Hematopoietic multipotent progenitor cell treated with erythropoietin and hydrocortisone succinate and interleukin-3 and kit ligand, for 4 days (in vitro differentiated cells): ENCODE measurements at regions not wholly inside any gene's neighbourhood (a gene's known extent, or its start where the extent isn't known, plus 50 kb on each side); places are given as distances from the start of the nearest gene placed in this dataset.

Source experiments
- DNase-seq: peaks from one replicate; pipeline ENCODE4 v3.0.0-alpha.2; 2015

DNA sequence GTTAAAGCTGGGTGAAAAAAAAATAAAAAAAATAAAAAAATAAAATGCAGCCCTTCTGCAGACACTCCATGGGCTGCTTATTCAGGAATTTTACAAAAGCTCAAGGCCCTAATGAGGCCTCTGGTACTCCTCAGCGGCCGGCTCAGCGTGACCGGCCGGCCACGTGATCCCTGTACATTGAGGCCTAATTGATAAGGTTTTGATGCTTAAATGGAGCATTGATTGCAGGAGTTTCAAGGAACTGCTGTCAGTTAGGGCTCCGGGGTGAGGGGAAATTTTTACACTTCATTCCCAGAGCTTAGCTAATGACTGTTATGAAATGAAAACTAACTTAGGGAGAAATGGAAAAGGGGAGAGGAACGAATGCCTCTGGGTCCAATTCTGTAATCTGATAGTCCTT lies 368.8 kb upstream of the KIRREL3 start:
- DNase-seq = no peak

GRCh38 chr11:127362754-127363308 lies 362.3 kb upstream of the KIRREL3 start:
- no peak for DNase-seq

DNA sequence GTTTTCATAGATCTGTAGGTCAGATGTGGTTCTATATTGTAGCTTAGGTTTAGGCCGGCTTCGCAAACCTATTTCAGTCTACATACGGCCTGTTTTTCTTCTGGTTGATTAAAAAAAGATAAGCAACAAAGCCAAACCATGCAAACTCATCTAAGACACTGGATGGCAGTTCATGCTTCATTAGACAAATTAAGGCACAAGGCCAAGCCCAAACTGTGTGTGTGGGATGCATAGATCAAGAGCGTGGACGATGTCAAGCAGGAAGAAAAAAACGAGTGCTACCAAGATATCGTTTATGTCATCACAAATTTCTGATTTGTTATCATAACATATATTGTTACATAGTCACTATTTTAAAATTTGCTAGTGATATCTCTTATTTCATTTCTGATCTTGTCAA lies 357.6 kb upstream of the KIRREL3 start:
- no peak for DNase-seq

DNA sequence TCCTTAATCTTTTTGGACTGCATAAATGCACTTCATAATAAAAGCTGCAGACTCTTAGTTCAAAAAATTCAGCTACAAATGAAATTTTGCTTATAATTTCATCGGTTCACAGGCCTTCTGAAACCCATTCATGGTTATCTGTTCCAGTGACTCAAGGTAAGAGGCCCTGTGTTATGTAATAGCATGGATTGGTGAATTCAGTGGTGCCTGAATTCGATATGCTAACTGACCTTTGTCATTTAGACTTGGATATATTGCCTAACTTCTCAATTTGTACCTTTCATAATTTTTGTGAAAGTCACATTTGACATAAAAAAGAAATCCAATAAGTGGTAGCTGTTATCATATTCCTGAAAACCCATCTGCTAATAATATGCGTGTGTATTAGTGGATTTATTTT lies 349.9 kb upstream of the KIRREL3 start:
- no peak for DNase-seq

GRCh38 chr11:127345819-127346459 lies 345.4 kb upstream of the KIRREL3 start:
- DNase-seq = peak; percentile 57

- DNase-seq = no peak
These were observed 339.9 kb upstream of the KIRREL3 start for GRCh38 chr11:127340438-127340837.

- DNase-seq = no peak
These were observed 338.8 kb upstream of the KIRREL3 start for GRCh38 chr11:127339376-127339775.

DNA sequence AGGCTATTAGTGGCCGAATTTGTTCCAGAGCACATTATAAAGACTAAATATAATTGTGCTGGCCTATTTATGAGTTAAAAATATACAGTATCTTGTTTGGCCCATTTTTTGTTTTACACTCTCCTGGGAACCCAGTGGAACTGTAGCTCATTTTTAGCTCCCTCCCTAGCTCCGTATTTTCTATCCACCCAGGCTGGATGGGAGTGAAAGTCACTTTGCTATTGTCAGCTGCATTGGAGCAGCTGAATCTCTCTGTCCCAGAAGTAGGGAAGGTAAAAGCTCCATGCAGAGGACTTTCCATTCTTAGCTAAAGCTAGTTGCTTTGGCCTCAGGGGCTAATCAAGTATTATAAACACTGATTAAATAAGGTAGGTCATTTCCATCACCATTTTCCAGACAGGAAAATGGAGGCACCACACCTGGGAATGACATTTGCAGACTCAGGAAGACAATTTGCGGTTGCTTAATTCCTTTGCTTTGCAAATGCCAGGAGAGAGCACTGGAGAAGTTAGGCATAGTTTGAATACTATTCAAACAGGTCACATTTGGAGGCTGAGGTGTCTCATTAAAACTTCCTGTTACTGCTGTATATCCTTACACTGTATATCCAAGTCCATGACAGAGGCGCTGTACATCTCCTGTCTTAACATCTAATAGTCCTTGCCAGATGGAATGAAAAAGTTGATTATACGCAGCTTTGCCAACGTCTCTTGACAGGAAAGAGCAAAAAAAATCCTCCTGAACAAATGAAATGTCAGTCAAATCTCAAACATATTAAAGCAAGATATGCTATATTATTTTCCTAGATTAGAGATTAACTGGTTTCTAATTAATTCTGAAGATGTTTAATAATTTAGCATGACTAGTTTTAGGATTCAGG lies 338.1 kb upstream of the KIRREL3 start:
- DNase-seq = no peak

- no peak for DNase-seq
These were observed 333.9 kb upstream of the KIRREL3 start for GRCh38 chr11:127334466-127334865.

GRCh38 chr11:127332896-127333295 lies 332.3 kb upstream of the KIRREL3 start:
- no peak for DNase-seq

GRCh38 chr11:127330044-127330443 lies 329.5 kb upstream of the KIRREL3 start:
- no peak for DNase-seq

DNA sequence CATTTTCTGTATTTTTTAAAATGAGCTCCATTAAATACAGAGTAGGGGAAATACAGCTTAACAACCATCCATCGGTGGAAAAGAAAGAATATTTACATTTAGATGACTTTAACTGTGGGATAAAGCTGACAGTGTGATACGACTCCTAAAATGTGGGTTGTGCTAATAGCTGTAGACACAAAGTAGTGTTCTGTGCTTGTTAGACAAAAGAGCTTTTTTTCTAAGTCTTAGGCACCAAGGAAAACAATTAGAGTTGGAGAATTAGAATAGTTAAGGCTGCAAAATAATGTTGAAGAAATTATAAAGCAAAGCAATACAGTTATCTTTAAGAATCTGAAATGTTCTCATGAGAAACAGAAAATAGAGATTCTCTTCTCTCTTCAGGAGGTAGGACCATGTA lies 307.7 kb upstream of the KIRREL3 start:
- DNase-seq = no peak

DNA sequence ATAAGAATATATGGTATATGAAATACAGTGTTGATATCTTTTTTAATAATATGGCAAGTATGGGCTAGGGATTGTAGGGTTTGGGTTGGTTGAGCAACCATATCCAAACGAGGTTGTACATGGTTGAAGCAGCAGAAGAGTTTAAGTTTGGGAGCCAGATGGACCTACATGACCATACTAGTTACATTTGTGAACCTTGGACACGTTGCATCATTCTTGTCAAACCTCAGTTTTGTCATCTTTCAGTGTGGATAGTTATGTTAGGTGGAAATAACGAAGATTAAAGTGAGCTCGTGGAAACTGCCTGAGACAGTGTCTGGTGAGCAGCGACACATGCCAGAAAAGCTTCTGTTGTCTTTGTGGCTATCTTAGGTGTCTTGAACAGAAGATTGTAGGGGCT lies 307.1 kb upstream of the KIRREL3 start:
- no peak for DNase-seq

DNA sequence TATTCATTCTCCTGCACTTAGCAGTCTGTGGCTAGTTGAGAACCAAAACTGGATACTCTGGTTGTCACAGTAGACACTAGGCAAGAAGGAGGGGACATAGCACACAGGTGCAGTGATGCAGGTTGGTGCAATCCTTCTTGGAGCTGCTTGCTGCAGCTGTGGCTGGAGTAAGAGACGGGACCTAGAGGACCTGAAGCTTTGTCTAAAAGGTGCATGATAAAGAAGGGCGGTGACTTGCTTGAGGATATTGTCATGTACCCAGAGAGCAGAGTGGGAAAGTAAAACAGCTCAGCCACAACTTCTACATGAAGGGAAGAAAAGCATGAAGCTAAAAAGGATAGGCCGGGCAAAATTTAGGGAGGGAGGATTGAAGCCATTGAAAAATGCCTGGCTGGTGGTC lies 304.1 kb upstream of the KIRREL3 start:
- DNase-seq = no peak

DNA sequence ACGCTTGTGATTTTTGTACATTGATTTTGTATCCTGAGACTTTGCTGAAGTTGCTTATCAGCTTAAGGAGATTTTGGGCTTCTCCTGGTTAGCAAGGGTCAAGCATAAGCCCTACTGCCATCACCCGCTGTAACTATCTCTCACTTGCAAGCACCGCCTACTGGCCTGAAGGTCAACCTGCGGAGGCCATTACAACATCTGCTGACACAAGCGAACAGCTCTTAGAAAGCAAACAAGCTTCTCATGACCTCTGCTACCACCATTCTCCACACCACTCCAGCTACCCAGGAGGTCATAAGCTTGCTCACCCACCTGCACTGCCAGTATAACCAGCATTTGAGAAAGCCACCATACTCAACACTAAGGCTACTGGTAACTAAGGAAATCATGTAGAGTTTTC lies 288.4 kb upstream of the KIRREL3 start:
- no peak for DNase-seq

- no peak for DNase-seq
These were observed 281.0 kb upstream of the KIRREL3 start for GRCh38 chr11:127281534-127281933.

GRCh38 chr11:127275774-127276173 lies 275.2 kb upstream of the KIRREL3 start:
- DNase-seq = peak; percentile 52

GRCh38 chr11:127274328-127274676 lies 273.7 kb upstream of the KIRREL3 start:
- no peak for DNase-seq

GRCh38 chr11:127273593-127274327 lies 273.2 kb upstream of the KIRREL3 start:
- no peak for DNase-seq

GRCh38 chr11:127270851-127271250 lies 270.3 kb upstream of the KIRREL3 start:
- DNase-seq = no peak

GRCh38 chr11:127269911-127270310 lies 269.3 kb upstream of the KIRREL3 start:
- no peak for DNase-seq

DNA sequence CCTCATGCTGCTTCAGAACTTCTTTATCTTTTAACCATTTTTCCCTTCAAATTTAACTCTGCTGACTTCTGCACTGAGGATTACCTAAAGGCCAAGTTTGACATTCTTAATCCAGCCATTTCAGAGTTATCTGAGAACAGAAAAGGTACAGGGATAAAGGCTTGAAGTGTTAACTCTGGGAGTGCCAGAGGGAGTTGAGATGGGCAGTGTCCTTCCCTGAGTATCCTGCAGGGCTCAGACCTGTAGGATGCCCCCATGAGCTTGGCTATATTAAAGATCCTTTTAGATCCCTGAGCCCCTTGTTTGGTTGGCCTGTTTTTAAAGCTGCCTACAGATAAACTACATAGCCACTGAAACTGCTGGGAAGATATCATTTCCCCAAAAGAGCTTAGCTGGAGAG lies 268.4 kb upstream of the KIRREL3 start:
- no peak for DNase-seq

GRCh38 chr11:127268521-127268920 lies 268.0 kb upstream of the KIRREL3 start:
- no peak for DNase-seq

DNA sequence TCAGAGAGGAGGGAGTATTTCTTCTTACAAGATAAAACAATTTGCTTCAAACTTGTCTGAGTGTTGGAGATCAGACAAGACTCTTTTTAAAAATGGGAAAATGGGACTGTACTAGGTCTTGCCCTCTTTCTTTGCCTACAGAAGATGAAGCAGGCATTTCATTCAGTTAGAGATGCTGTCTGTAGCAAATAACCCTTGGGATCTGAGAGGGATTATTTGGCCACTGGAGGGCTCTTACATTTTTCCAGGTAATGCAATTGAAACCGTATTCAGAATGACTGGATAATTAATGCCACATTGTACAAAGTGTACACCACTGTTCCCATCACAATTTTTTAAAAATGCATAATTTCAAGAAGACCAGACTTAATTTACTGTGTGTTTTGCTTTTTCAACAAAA lies 258.5 kb upstream of the KIRREL3 start:
- DNase-seq = no peak
